NCI-H446 treated with DMSO at 0.1 percent for 48 hours (cell line): ENCODE measurements at regions not wholly inside any gene's neighbourhood (a gene's known extent, or its start where the extent isn't known, plus 50 kb on each side); places are given as distances from the start of the nearest gene placed in this dataset.
A peak's percentile ranks its signal among the peaks of the same experiment; 100 is the strongest.
"Not testable (repeated sequence)": the region's sequence is repeated elsewhere in the genome, so short reads cannot be mapped to it uniquely, and the experiment has no call there.

ENCODE experiments used
- DNase-seq: peaks from one replicate; lab custom pipeline; 2025; lab: John Stamatoyannopoulos, UW

DNA sequence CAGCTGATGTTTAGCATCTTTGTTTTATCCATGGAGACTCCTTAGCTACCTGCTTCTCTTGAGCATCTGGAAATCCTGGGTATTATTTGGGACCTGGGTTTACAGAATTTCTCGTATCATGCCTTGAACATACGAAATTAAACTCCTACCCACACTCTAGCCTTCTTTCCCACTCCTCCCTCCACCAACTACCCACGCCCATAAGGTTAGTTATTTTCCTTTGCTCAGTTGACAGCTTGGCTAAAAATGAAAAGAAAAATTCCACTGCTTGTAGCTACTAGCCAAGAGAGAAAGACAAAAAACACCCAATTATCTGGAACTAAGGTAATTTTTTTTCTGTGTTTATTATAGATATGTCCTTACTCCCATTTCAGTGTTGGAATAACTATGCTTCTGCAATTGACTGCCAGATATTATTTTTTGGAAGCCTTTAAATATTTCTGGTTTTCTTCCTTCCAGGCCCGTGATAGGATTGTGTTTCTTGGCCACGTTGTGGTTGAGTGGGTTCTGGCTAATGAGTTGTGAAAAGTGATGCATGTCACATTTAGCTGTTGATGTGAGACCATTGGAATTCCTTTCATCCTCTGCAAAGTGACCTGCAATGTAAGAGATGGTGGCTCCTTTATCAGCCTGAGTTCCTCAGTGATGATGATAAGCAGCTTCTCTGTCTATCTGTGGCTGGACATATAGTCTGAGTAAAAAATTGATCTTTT, 308.1 kb downstream of the LRRC70 start:
- no peak for DNase-seq

DNA sequence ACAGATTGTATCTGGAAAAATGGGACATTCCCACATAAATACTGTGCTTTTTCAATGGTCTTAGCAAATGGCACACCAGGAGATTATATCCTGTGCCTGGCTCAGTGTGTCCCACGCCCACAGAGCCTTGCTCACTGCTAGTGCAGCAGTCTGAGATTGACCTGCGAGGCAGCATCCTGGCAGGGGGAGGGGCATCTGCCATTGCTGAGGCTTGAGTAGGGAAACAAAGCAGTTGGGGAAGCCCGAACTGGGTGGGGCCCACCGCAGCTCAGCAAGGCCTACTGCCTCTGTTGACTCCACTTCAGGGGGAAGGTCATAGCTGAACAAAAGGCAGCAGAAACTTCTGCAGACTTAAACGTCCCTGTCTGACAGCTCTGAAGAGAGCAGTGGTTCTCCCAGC, 258.7 kb downstream of the LRRC70 start:
- DNase-seq = not testable (repeated sequence)

DNA sequence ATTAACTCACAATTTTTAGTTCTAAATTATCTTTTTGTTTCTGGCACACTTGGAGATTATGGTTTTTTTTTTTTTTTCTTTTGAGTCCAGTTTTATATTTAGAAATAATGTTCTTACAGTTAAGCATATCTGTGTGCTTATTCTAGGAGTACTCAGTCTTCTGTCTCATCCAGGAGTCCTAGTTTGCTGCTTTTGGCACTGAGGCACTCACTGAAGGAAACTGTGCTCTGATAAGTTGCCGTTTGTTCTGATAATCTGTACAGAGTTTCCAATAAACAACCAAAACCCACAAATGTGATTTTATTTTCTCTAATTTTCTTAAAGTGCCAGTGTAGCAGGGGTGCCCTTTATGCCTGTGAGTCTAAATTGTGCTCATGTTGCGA, 251.0 kb downstream of the LRRC70 start:
- no peak for DNase-seq

DNA sequence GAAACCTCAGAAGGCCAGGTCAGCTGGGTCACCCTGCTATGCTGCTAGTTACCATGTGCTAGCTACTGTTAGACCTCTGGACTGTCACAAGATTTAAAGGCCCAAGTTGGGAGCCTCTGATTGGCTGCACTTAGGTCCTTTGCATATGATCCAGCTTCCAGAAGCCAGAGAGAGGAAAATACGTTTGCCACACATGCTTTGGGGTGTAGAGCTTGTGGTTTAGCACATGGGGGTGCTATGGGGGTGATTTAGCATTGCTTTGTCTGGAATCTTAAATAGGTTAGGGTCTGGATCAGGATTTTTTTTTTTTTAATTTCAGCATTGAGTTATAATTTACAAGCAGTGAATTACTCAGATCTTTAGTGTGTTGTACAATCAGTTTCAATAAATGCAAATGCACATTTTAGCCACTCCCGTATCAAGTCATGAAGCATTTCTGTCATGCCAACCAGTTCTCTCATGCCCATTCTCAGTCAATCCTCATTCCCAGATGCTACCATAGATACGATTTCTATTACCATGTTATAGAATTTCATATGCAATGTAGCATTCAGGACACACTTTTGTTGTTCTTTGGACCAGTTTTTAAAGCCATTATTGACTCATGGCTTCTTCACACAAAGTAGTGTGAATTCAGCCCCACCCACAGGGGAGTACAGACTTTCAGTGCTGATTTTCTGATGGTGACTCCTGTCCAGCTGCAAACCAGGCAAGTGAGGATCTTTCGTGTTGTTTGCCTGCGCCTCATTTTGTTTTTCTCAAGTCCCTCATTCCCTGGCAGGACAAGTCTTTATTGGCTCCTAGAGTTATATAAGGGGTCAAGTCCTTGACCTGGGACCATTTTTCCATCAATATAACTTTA, 250.4 kb downstream of the LRRC70 start:
- DNase-seq = no peak

DNA sequence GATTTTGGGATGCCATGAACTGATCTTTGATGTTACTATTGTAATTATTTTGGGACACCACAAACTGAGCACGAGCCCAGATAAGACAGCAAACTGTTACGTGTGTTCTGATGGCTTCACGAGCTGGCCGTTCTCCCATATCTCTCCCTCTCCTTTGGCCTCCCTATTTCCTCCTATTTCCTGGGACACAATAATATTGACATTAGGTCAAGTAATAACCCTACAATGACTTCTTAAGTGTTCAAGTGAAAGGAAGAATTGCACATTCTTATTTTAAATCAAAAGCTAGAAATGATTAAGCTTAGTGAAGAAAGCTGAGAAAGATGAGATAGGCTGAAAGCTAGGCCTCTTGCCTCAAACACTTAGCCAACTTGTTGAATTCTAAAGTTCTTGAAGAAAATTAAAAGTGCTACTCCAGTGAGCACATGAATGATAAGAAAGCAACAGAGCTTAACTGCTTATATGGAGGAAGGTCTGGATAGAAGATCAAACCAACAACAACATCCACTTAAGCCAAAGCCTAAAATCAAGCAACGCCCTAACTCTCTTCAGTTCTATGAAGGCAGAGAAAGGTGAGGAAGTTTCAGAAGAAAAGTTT, 247.1 kb downstream of the LRRC70 start:
- DNase-seq = no peak

DNA sequence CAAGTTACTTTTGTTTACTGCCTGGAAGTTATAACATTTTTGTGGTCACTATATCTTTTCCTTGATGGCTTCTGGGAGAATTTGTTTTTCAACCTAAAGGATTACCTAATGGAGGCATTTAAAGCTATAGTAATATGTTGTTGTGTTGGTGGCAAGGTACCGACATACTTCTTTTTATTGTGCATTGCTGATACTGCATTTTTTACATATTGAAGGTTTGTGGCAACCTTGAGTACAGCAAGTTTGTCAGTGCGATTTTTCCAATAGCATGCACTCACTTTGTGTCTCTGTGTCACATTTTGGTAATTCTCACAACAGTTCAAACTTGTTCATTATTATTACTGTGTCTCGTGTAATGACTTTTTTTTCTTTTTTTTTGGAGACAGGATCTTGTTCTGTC, 246.3 kb downstream of the LRRC70 start:
- no peak for DNase-seq

DNA sequence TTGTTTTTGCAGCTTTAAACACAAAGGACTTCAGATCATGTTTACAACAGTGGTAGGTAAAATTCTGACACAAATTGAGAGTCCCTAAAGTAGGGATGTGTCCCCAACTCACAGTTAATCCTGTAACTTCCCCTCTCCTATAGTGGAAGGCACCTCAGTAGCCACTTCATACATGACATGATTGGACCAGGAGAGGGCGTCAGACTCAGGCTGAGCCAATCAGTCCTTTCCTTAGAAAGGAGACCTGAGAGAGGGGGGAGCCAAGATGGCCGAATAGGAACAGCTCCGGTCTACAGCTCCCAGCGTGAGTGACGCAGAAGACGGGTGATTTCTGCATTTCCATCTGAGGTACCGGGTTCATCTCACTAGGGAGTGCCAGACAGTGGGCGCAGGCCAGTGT, 238.4 kb downstream of the LRRC70 start:
- not testable (repeated sequence) for DNase-seq

DNA sequence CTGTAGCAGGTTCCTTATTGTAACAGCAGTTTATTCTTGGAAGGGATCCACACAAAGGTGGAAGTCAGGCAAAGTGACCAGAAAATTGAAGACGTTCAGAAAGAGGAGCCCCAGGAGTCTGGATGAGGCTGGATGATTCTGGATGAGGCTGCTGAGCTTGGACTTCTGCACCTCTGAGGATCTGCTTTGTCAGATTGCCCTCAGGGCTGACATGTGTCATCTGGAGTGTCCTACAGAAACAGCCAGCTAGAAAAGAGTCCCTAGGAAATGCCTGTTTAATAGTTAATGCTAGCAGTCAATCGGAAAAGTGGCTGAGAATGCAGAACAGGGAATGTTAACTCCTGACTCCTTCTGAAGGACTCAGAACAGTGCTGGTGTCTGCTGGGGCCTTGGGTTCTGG, 236.4 kb downstream of the LRRC70 start:
- DNase-seq = no peak

DNA sequence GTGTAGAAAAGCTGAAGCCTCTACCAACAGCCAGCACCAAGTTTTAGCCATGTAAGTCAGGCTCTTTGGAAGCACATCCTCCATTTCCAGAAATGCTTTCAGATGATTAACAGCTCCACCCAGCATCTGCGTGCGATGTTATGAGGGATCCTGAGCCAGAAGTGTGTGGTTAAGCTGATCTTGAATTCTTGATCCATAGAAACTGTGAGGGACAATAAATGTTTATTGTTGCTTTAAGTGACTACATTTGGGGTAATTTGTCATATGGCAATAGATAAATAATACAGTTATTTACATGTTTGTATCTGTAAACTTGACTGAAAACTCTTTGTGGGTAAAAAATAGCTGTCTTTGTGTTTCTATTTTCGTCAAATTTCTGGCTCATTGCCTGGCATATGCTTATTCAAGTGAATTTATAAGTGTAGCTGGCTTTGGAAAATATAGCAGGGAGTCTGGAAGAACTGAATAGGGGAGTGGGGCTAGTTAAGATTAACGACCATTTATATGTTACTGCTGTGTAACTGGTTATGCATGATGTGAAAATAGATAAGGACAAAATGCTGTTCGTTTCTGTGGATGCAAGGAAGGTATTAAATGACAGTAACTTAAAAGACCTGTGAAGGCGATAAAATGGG, 234.1 kb downstream of the LRRC70 start:
- DNase-seq = peak; percentile 5

DNA sequence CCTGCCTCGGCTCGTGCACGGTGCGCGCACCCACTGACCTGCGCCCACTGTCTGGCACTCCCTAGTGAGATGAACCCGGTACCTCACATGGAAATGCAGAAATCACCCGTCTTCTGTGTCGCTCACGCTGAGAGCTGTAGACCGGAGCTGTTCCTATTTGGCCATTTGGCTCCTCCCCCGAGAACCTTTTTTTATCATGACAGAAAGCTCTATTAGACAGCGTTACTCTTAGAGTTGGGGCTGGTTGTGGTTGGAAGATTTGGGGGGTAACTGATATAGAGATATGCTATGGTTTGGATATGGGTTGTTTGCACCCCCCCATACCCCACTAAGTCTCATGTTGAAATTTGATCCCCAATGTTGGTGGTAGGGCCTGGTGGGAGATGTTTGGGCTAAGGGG, 226.2 kb downstream of the LRRC70 start:
- DNase-seq = not testable (repeated sequence)

DNA sequence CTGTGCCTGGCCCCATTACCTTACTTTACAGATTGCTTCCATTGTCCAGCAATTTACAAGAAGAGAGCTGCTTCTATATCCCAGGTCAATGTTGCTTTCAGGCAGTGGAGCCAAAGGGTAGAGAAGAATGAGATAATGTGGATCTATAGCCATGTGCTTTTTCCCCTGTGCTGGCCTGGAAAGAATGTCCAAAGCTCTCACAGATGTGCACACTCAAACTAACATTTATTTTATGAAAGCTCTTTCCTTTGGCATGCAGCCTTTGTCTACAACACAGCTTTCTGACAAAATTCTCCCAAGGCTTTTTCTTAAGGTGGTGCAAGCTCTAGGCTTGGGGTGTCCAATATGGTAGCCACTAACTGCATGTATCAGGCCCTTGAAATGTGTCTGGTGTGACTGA, 217.3 kb downstream of the LRRC70 start:
- DNase-seq = no peak

DNA sequence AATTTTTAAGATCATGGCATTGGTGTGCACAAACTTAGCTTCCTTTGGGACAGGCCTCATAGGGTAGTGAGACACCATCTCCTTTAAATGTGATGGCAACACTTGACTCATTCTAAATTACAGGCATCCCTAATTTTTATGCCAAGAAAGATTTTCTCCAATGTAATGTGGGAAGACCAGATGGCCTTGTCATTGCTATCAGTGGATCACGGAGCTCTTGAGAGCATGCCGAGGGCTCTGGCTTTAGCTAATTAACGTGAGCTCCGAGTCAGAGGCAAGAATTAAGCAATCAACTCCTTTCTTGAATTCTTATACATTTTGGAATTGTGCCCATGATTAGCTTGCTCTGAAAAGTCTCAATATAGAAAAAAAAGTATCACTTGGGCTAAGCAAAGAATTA, 215.8 kb downstream of the LRRC70 start:
- no peak for DNase-seq

DNA sequence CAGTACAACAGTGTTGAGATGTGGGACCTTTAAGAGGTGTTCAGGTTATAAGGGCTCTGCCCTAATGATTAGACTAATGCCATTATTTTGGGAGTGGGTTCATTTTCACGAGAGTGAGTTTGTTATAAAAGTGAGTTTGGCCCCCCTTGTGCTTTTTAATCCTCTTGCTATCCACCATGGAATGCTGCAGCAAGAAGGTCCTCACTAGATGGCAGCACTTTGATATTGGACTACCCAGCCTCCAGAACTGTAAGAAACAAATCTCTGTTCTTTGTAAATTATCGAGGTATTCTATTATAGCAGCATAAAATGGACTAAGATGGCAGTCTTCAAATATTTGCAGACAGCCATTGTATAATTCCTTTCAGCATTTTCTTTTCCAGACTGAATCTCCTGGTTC, 212.4 kb downstream of the LRRC70 start:
- DNase-seq = no peak

DNA sequence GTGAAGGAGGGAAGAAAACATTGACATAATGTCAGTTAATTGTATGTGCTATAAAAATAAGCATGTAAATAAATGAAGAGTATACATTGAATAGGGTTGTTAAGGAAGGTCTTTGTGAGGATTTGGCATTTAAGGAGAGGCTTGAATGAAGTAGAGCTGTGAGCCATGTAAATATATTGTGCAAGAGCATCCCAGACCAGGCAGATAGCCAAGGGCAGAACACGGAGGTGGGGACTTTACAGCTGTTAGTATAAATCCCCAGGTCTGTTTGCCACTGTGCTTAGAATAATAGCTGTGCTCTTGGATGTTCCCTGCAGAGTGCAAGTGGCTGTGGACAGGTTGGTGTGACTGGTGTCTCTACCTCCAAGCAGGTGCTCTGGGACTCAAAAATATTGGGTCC, 211.7 kb downstream of the LRRC70 start:
- no peak for DNase-seq

DNA sequence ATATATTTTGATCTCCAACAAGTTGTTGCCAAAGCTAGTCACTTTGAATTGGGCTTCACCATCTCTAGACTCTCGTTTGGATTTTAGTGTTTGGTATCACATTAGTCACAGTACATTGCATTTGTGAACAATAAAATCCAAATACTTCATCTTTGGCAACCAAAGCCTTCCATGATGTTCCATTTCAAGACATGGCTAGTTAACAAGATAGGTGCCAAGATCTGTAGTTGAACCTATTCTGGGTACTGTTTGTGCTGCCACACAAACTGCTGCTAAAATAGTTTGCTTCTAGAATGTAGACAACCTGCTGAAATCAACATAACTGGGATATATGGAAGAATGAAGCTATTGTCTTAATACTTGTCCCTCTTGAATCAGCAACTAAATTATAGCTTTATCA, 207.5 kb downstream of the LRRC70 start:
- DNase-seq = no peak

DNA sequence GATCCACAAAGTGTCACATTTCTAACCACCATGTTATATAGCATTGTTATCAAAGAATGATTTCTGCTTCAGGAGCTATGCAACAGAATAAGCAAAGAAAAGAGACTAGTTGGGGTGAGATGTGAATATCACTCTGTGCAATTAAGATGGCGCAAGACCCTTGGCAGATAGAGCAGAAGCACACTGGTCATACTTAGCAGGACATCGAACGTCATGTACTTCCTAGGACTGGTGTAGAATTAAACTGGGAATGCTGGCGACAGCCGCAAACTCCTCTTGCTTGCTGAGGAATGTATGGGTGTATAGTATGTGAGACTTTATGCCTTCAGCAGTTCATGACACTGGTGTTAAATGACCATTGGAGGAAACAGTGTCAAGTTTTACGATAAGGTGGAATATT, 207.0 kb downstream of the LRRC70 start:
- no peak for DNase-seq

DNA sequence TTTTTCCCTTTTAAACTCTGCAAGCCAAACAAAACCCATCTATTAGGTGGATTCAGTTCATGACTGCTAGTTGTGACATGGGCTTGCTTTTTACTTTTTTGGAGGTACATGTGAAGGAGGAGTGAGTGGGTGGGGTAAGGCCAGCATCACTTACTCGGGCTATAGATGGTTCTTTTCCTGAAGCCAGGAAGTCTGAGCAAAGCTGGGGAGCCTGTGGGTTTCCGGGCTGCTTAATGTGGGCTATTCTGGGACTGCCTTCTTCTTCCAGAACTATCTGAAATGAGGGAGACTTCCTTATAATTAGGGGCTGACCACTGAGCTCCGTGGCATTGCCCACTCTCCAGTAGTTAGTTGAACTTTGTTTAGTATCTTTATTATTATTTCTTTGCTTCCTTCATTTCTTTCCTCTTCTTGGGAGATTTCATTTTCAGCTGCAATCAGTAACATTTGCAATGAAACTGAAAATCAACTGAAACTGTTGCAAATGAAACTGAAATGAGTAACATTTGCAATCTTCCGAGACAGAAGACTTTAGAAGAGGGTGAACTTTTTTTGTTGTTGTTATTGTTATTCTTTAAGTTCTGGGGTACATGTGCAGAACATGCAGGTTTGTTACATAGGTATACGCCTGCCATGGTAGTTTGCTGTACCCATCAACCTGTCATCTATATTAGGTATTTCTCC, 204.9 kb downstream of the LRRC70 start:
- no peak for DNase-seq

DNA sequence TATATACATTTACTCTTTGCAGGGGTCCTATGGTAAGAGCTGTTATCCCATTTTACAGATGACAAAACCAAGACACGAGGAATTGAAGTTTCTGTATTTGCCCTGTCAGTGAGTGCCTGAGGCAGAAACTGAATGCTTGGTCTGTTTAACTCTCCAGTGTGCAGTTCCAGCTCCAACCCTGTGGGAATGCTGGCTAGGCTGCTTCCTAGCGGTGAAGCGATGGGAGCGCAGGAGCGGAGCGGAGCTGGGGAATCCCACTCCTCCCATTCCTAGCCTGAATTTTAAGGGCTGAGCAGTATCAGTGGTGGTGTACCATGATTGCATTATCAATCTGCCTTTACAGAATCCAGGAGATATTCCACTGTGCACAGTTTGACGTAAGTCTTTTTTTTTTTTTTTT, 202.3 kb downstream of the LRRC70 start:
- DNase-seq = no peak

DNA sequence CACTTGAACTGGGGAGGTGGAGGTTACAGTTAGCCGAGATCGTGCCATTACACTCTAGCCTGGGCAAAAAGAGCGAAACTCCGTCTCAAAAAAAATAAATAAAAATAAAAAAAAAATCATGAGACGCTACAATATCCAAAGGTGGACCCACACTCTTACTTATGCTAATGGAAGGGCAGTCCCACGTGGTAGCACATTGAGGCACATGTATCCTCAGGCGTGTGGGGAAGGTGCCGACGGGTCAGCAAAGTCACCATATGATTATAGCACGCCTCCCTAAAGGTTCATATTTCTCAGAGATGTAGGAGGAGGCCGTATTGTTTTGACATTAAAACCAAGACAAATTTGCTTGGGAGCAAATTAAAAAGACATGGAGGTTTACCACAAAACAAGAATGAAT, 201.6 kb downstream of the LRRC70 start:
- no peak for DNase-seq

DNA sequence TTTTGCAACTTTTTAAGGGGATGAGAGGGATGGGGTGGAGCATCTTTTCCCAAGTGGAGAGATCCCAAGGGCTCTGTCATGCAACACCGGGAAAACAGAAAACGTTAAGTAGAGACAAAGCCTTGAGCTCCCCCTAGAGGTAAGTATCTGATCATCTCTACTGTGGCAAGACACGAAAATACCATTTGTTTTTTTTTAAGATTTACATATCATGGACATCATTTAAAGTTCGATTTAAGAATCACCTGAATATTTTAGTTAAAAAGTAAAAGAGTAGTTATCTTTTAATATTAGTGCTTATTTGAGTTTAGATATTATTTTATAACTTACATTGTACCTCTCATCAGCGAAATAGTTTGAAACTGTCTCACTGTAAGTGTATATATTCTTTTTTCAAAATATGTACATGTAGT, 200.4 kb downstream of the LRRC70 start:
- DNase-seq = peak; percentile 21

DNA sequence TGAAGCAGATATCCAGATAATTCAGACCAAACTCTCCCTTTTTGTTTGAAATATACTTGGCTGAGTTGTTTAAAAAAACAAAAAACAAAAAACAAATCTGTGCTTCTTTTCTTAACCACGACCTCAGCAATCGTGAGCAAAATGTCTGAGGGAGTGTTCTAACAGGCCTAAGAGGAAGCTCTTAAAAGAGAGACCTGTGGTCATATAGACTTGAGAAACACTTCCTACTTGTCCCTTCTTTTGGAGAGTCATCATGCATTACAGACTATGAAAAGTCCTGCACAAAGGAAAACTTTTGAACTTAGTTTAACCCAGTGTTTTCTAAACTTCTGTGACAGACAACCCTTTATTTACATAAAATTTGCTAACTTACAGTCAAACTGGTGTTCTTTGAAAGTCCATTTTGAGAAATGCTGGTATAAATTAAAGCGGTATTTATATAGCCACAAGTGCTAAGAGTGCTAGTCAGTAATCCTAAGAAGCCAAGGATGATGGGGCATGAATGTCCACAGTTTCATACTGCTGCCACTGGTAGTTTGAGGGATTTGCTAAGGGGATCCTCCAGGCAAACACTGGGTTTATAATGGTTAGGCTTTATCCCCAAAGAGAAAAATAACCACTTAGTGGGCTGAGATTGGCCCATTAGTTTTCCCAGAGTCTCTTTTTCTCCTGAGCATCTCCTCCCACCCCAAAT, 199.8 kb downstream of the LRRC70 start:
- no peak for DNase-seq
